Heart right ventricle (tissue), 16 donors: ENCODE measurements at regions not wholly inside any gene's neighbourhood (a gene's known extent, or its start where the extent isn't known, plus 50 kb on each side); places are given as distances from the start of the nearest gene placed in this dataset.

Experiments used
- ATAC-seq, 8 donors: fragments of 200-7000 bp; cut with Tn5 transposase; one replicate each; pipeline ENCODE4 v1.9.1; 2020; ENCODE audit warnings: mild to moderate bottlenecking in 8 of 8, moderate library complexity in 8 of 8, moderate number of reproducible peaks in 1 of 8
- DNase-seq, 2 donors: peaks; one replicate each; pipeline ENCODE4 v3.0.0-alpha.2; 2020
- H3K27ac ChIP-seq, 10 donors: fragments of 200-600 bp; sonication (generic) in 2 of 10; one replicate each; pipeline versions ENCODE4 v1.5.0 to v1.8.0; 2020 to 2022; ENCODE audit warnings: mild to moderate bottlenecking in 3 of 10
- H3K27me3 ChIP-seq, 7 donors: fragments of 200-600 bp; one replicate each; pipeline ENCODE4 v1.8.0; 2021 to 2022; ENCODE audit warnings: mild to moderate bottlenecking in 2 of 7
- H3K36me3 ChIP-seq, 9 donors: fragments of 200-600 bp; sonication (generic) in 1 of 9; one replicate each; pipeline versions ENCODE4 v1.5.0 to v1.8.0; 2020 to 2022; ENCODE audit warnings: mild to moderate bottlenecking in 2 of 9
- H3K4me1 ChIP-seq, 9 donors: fragments of 200-600 bp; sonication (generic) in 1 of 9; one replicate each; pipeline versions ENCODE4 v1.5.0 to v1.8.0; 2020 to 2022; ENCODE audit warnings: mild to moderate bottlenecking in 4 of 9
- H3K4me3 ChIP-seq, 10 donors: fragments of 200-600 bp; sonication (generic) in 2 of 10; one replicate each; pipeline versions ENCODE4 v1.5.0 to v1.8.0; 2020 to 2022; ENCODE audit warnings: mild to moderate bottlenecking in 7 of 10, moderate library complexity in 2 of 10
- H3K9me3 ChIP-seq, 11 donors: fragments of 200-600 bp in 10 of 11; sonication (generic) in 2 of 11; one replicate each; pipeline versions ENCODE4 v1.5.0 to v1.8.0; 2013 to 2022; ENCODE audit warnings: mild to moderate bottlenecking in 2 of 11, control low read depth in 1 of 11, moderate library complexity in 1 of 11
- WGBS, 2 donors: extraction: QIAGEN DNeasy Blood & Tissue Kit; methylation state at CpG; one replicate each; pipeline ENCODE4 v1.1.7; 2013; ENCODE audit warnings: inconsistent platforms in 1 of 2; 5-methylcytosine and 5-hydroxymethylcytosine counted together
- intact Hi-C, 10 donors: fragments of 100-400 bp; cut with DNase I; formaldehyde crosslinking; loops; one replicate each; pipeline versions ENCODE4 v1.11.1 to v1.14.2; 2022
- TF ChIP-seq, protein P1 (sequence below), 9 donors: fragments of 200-600 bp; sonication (generic) in 2 of 9; IDR thresholded peaks; one replicate each; pipeline versions ENCODE4 v1.5.0 to v1.8.0; 2021 to 2022; ENCODE audit warnings: antibody characterized with exemption in 9 of 9, mild to moderate bottlenecking in 5 of 9, moderate library complexity in 1 of 9
- donor health status: Arrhythmogenic right ventricular cardiomyopathy.
- donor health status: ischemic (EF 13 %, LVEDD 7.1; RV severe dilation, severe dysfunction).
- donor health status: healthy with polysubstance abuse.
- donor health status: DM: no; HTN: yes; CAD: no.
- donor health status: DM: no; HTN: no; CAD: no.
- donor health status: ischemic (EF 25% LVEDD 6.9; RV normal size, moderate dysfunction).
- donor health status: ischemic (EF 25% LVEDD 5.7; RV mildly dilated, moderate dysfunction).
- donor health status: healthy.
- donor health status: DM: yes; HTN: yes; CAD: no.
- donor health status: Ischemic cardiomyopathy.
- donor health status: ischemic (EF 35%, LVEDD 5.7; RV mildly dilated, moderate dysfunction).
- donor health status: nonischemic (EF 11% LVEDD 7.7; RV severe dilation, severe dysfunction).
- donor health status: DM: yes; HTN: yes; CAD: no.
- donor health status: PGD.
- donor health status: ischemic (EF 29% LVEDD 5.4; RV normal size, mild dysfunction).
- donor health status: nonischemic (EF 23%, LVEDD 6.1; RV moderate dilation, normal function).

DNA sequence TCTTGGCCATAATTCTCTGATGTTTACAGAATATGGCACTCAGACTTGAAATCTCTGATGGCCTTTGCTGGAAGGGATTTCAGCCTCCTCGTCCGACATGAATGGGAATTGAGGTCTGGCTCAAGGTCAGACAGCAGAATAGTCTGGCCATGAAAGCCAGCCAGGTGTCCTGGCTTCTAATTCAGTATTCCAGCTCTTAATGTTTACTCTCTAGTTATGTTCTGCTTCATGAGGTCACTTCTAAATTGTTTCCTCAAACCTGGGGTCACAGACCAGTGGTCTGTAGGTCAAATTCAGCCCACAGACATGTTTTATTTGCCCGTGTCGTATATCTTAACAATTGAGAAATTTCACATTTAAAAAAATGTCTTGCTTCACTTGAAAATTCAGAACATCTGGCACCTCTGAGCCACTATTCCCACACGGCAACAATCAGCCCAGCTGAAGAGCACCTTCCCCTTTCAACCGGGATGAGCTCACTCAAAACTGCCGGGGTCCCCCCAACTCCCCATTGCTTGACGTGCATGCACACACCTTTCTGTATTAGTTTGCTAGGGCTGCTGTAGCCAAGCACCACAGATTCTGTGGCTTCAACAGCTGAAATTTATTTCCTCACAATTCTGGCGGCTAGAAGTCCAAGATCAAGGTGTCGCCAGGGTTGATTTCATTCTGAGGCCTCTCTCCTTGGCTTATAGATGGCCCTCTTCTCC, 243.5 kb downstream of the ENC1 start:
- intact Hi-C loops: loop anchor here in 1 of 10 donors (10.0 kb wide), 1 partner anchor 238 kb away; no protein-coding TSS in a partner anchor
- Histone ChIP-seq H3K9me3 (peaks cover 0 to 12% (median 0%) of the 10 kb centered on the region in 11 donors), H3K36me3 (no peaks in the 10 kb centered on the region), H3K27ac (peak overlapping the region in 3 of 10 donors; percentile 17 to 37 (median 22)), H3K27me3 (no peaks in the 10 kb centered on the region), H3K4me1 (peaks cover 0 to 15% (median 3%) of the 10 kb centered on the region in 9 donors), H3K4me3 (no peak overlapping the region)
- TF ChIP-seq, protein P1, sequence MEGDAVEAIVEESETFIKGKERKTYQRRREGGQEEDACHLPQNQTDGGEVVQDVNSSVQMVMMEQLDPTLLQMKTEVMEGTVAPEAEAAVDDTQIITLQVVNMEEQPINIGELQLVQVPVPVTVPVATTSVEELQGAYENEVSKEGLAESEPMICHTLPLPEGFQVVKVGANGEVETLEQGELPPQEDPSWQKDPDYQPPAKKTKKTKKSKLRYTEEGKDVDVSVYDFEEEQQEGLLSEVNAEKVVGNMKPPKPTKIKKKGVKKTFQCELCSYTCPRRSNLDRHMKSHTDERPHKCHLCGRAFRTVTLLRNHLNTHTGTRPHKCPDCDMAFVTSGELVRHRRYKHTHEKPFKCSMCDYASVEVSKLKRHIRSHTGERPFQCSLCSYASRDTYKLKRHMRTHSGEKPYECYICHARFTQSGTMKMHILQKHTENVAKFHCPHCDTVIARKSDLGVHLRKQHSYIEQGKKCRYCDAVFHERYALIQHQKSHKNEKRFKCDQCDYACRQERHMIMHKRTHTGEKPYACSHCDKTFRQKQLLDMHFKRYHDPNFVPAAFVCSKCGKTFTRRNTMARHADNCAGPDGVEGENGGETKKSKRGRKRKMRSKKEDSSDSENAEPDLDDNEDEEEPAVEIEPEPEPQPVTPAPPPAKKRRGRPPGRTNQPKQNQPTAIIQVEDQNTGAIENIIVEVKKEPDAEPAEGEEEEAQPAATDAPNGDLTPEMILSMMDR (IDR thresholded peaks at IDR 0.05): no peak
- WGBS, 2 donors: 73 to 81% methylated on average over 10 of the region's 10 CpGs
- DNase-seq: peak in 1 of 2 donors; percentile 32
- ATAC-seq: peak in 5 of 8 donors; percentile 4 to 67 (median 42)

DNA sequence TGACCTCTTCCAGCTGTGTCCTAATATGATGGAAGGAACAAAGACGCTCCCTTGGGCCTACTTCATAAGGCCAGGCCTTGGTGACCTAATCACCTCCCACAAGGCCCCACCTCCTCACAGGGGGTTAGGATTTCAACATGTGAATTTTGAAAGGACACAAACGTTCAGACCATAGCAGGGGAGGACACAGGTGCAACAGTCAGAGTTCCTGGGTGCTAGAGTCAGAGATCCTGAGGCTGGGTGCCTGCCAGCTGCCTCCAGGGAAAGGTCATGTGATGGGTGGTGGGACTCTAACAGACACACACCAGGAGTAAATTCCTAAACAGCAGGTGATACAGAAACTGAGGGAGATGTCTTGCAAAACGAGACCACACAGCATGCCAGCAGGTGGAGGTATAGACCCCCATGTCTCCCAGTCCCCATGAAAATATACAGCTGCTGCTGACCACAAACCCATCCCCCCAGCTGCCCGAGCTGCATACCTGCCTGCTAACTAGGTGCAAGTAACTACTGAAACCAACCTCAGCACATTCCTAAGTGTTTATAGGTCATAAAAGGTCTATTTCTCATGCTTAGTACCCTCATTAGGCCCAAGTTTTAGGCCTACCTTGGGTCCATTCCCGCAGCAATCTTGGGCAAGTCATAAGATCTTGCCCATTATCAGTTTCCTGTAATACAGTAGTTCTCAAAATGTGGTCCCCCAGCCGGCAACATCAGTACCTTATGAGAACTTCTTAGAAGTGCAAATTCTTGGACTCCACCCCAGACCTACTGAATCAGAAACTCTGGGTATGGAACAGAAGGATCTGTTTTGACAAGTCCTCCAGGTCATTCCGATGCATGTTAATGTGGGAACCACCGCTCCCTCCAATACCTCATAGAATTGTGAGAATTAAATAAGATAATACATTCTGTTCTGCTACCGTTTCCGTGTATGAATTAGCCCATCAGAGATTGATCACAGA, 245.3 kb downstream of the ENC1 start:
- peak in 6 of 8 donors; percentile 46 to 82 (median 52) for ATAC-seq
- Histone ChIP-seq H3K36me3 (no peaks in the 10 kb centered on the region), H3K27ac (no peak overlapping the region), H3K4me1 (peaks cover 0 to 15% (median 0%) of the 10 kb centered on the region in 9 donors), H3K9me3 (peaks cover 0 to 12% (median 0%) of the 10 kb centered on the region in 11 donors), H3K27me3 (no peaks in the 10 kb centered on the region), H3K4me3 (no peak overlapping the region)
- TF ChIP-seq, protein P1 (IDR thresholded peaks at IDR 0.05): peak in 1 of 9 donors; percentile 9
- 86 to 87% methylated on average over 10 of the region's 10 CpGs for WGBS, 2 donors
- DNase-seq: no peak
- intact Hi-C loops: loop anchor here in 1 of 10 donors (10.0 kb wide), 1 partner anchor 240 kb away; no protein-coding TSS in a partner anchor

DNA sequence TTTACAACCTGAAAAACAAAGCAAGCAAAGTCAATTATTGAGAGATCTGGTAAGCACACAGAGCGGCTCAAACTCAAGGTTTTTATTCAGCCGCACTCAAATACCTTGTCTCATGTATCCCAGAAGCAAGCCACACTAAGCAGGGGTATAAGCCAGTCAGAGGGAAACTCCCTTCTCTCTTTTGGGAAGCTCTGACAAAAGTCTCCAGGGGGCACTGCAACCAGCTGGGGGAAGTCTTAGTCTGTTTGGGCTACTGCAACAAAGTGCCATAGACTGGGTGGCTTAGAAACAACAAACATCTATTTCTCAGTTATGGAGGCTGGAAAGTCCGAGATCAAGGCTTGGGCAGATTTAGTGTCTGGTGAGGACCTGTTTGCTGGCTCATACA, 246.0 kb downstream of the ENC1 start:
- ATAC-seq: peak in 1 of 8 donors; percentile 18

More for the DNA sequence above, 246.0 kb downstream of the ENC1 start:
- intact Hi-C loops: loop anchor here in 1 of 10 donors (10.0 kb wide), 1 partner anchor 240 kb away; no protein-coding TSS in a partner anchor
- no peak overlapping the region for H3K27ac ChIP-seq
- H3K9me3 ChIP-seq: peaks cover 0 to 10% (median 0%) of the 10 kb centered on the region in 11 donors
- TF ChIP-seq, protein P1 (IDR thresholded peaks at IDR 0.05): peak in 1 of 9 donors; percentile 31
- no peaks in the 10 kb centered on the region for H3K36me3 ChIP-seq
- no peak overlapping the region for H3K4me3 ChIP-seq
- DNase-seq: no peak
- 95 to 96% methylated on average over 3 of the region's 3 CpGs for WGBS, 2 donors
- peaks cover 0 to 15% (median 0%) of the 10 kb centered on the region in 9 donors for H3K4me1 ChIP-seq
- no peaks in the 10 kb centered on the region for H3K27me3 ChIP-seq
